NOMO-1 treated with DMSO at 0.1 percent for 48 hours (cell line): ENCODE measurements at regions not wholly inside any gene's neighbourhood (a gene's known extent, or its start where the extent isn't known, plus 50 kb on each side); places are given as distances from the start of the nearest gene placed in this dataset.
A peak's percentile ranks its signal among the peaks of the same experiment; 100 is the strongest.

Experiments
- DNase-seq: peaks from one replicate; lab custom pipeline; 2025; ENCODE audit not compliant: unreplicated experiment; lab: John Stamatoyannopoulos, UW

- no peak for DNase-seq
These were observed 69.4 kb upstream of the STXBP5L start for GRCh38 chr3:120838441-120839091.

DNA sequence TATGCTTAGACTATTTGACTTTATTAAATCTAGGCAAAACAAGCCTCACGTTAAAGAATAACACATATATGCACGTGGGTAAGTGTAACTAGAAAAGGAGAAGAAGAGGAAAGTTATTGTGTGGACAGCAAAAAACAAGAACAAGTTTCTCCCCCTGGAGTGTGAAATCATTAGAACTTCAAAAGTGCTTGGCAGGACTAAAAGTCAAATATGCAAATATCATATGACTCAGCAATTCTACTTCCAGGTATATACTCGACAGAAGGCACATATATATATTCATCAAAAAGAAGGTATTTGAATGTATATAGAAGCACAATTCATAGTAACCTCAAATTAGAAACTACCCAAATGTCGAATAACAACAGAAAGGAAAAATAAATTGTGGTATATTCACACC, 68.9 kb upstream of the STXBP5L start:
- DNase-seq = peak; percentile 3

DNA sequence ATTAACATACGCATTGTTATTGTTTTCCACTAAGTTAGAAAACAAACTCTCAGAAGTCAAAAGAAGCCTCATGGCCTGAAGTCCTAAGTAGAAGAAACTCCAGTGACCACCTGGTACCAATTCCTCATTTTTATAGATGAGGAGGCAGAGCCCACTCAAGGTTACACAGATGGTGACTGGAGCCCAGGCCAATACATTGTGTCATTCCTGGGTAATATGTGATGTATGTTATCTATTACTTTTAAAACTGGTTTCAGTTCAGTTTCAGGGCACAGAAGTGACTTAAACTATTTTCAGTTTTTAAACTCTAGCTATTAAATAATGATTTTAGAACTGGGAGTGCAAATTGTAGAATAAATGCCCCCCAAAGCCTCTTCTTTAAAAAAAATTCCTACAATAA, 66.7 kb upstream of the STXBP5L start:
- DNase-seq = no peak

- DNase-seq = no peak
These were observed 61.9 kb upstream of the STXBP5L start for GRCh38 chr3:120846073-120846472.

GRCh38 chr3:120848503-120848902, 59.5 kb upstream of the STXBP5L start:
- DNase-seq = no peak

- DNase-seq = no peak
These were observed 57.4 kb upstream of the STXBP5L start for GRCh38 chr3:120850381-120851295.

- DNase-seq = no peak
These were observed 55.6 kb upstream of the STXBP5L start for GRCh38 chr3:120852412-120852811.

- DNase-seq = no peak
These were observed 54.6 kb upstream of the STXBP5L start for GRCh38 chr3:120853416-120853815.

GRCh38 chr3:120854908-120855526, 53.0 kb upstream of the STXBP5L start:
- DNase-seq = no peak

DNA sequence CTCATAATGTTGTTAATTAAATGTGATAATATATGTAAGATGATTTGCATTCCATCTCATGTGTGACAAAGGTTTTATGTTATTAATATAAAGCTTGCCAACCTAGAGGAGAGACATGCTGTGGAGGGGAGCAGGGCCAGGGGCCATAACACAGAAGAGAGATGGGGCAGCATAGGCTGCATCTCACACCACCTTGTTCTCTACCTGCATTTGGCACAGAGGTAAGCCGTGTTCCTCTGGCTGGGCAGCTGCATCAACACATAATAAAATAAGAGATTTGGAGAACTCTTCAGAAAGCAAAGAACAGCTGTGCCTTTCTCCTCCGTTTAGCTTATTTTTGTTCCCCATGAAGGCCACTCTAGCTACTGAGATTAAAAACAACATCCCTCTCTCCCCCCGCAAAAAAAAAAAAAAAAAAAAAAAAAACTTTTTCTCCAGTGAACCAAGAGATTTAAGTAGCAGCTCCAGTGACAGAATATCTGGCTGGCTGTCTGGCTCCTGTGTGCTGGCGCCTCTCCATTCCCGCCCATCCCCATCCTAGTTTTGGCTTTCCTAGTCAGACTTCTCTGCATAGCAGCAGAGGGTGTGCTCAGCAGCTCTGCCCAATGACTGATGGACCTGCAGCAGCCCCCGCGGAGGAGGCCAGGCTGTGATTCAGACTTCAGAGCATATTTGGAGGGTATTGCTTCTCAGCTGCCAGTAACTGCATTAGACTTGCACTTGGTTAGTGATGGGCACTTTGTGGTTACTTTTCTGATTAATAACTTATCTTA, 52.2 kb upstream of the STXBP5L start:
- no peak for DNase-seq
